K562 (cell line): ENCODE measurements at regions not wholly inside any gene's neighbourhood (a gene's known extent, or its start where the extent isn't known, plus 50 kb on each side); places are given as distances from the start of the nearest gene placed in this dataset.

Experiments used
- ATAC-seq: fragments of 200-7000 bp; cut with Tn5 transposase; 3 replicates; pipeline ENCODE4 v1.9.1; 2020; ENCODE audit warnings: moderate library complexity
- BruUV-seq: library from RNA; stranded (reverse); fragments of 400-500 nt; replicated peaks from 2 replicates; lab custom pipeline; 2021; lab: Mats Ljungman, UMichigan
- CTCF ChIA-PET: fragments of 300-600 bp; formaldehyde crosslinking; extraction: SDS; loops from one replicate; lab custom pipeline; 2021; ENCODE audit warnings: low intra/inter-chr PET ratio; lab: Yijun Ruan, JAX
- POLR2A ChIA-PET: fragments of 300-600, 350-650 bp; sonication (Branson Sonifier 250); formaldehyde crosslinking; extraction: SDS; loops from one replicate; lab custom pipeline; 2021; ENCODE audit warnings: antibody characterized with exemption, inconsistent platforms; lab: Yijun Ruan, JAX
- DNase-seq, 4 experiments: peaks; one replicate each; pipeline versions ENCODE4 v3.0.0 to v3.0.0-alpha.2; 2011 to 2018; ENCODE audit warnings: low spot score in 3 of 4, mixed read lengths in 3 of 4; ENCODE audit errors: extremely low read depth in 1 of 4
- FAIRE-seq: peaks from 2 replicates; lab custom pipeline; 2011; peaks lifted over from hg19 to GRCh38; lab: Jason Lieb, UNC
- H2AFZ ChIP-seq: 2 replicates; pipeline ENCODE4 v1.6.0; 2011; ENCODE audit warnings: low read depth, low read length, control low read depth, inconsistent platforms
- H3K27ac ChIP-seq: fragments of 200-600 bp; 3 replicates; pipeline ENCODE4 v1.8.0; 2011; ENCODE audit warnings: low read depth, mild to moderate bottlenecking, control low read depth, inconsistent platforms, low read length, moderate library complexity, mixed read lengths; ENCODE audit errors: extremely low read depth
- H3K27me3 ChIP-seq, 2 experiments: fragments of 300-600 bp in 1 of 2; 2 replicates in 1 of 2; 3 replicates in 1 of 2; pipeline versions ENCODE4 v1.6.0 to v1.8.0; 2011; ENCODE audit warnings: inconsistent platforms in 2 of 2, low read length in 2 of 2, mild to moderate bottlenecking in 1 of 2, mixed read lengths in 1 of 2, moderate library complexity in 1 of 2; ENCODE audit not compliant: control insufficient read depth in 2 of 2, insufficient read depth in 2 of 2
- H3K36me3 ChIP-seq: fragments of 300-600 bp; 3 replicates; pipeline ENCODE4 v1.8.0; 2011; ENCODE audit warnings: mild to moderate bottlenecking, low read length, inconsistent platforms; ENCODE audit not compliant: control insufficient read depth, insufficient read depth
- H3K4me1 ChIP-seq, 2 experiments: fragments of 200-600 bp in 1 of 2; replicated peaks in 1 of 2; 2 replicates in 1 of 2; 3 replicates in 1 of 2; pipeline versions ENCODE4 v1.5.1 to v1.8.0; 2011; ENCODE audit warnings: inconsistent platforms in 2 of 2, low read length in 2 of 2, mild to moderate bottlenecking in 1 of 2, mixed read lengths in 1 of 2, moderate library complexity in 1 of 2; ENCODE audit not compliant: control insufficient read depth in 2 of 2, insufficient read depth in 2 of 2
- H3K4me2 ChIP-seq: 2 replicates; pipeline ENCODE4 v1.6.1; 2011; ENCODE audit warnings: low read length, control low read depth, inconsistent platforms, mixed read lengths; ENCODE audit not compliant: insufficient read depth
- H3K4me3 ChIP-seq: fragments of 200-600 bp; sonication (generic), shearing (Covaris generic); 2 replicates; pipeline ENCODE4 v1.5.1; 2016; ENCODE audit warnings: control low read depth, inconsistent platforms
- H3K79me2 ChIP-seq: fragments of 200-600 bp; 3 replicates; pipeline ENCODE4 v1.8.0; 2011; ENCODE audit warnings: low read length, inconsistent platforms; ENCODE audit not compliant: control insufficient read depth, insufficient read depth
- H3K9ac ChIP-seq, 2 experiments: 2 replicates each; pipeline versions ENCODE4 v1.6.0 to v1.6.1; 2011; ENCODE audit warnings: low read depth in 2 of 2, low read length in 2 of 2, control low read depth in 1 of 2, inconsistent platforms in 1 of 2, mild to moderate bottlenecking in 1 of 2, mixed read lengths in 1 of 2; ENCODE audit not compliant: insufficient read depth in 1 of 2
- H3K9me1 ChIP-seq: one replicate; pipeline ENCODE4 v1.6.0; 2011; ENCODE audit warnings: inconsistent platforms, mild to moderate bottlenecking, low read length, moderate library complexity; ENCODE audit not compliant: control insufficient read depth, insufficient read depth
- H3K9me3 ChIP-seq: replicated peaks from 2 replicates; pipeline ENCODE4 v1.5.1; 2011; ENCODE audit warnings: low read depth, low read length, inconsistent platforms; ENCODE audit not compliant: control insufficient read depth, insufficient read depth
- H4K20me1 ChIP-seq: replicated peaks from 2 replicates; pipeline ENCODE4 v1.6.1; 2011; ENCODE audit warnings: low read length, inconsistent platforms, mixed read lengths; ENCODE audit not compliant: control insufficient read depth, insufficient read depth
- ADNP ChIP-seq: fragments of 200-800 bp; sonication (Bioruptor generic); IDR thresholded peaks from 2 replicates; pipeline ENCODE4 v1.6.1; 2016; ENCODE audit warnings: missing genetic modification characterization, missing compliant biosample characterization
- ARNT ChIP-seq, 2 experiments: fragments of 450-650 bp; IDR thresholded peaks; 2 replicates each; pipeline ENCODE4 v1.6.1; 2016; ENCODE audit warnings: mild to moderate bottlenecking in 1 of 2
- BCL6 ChIP-seq: fragments of 250-450 bp; sonication (Bioruptor Pico); IDR thresholded peaks from 2 replicates; pipeline ENCODE4 v1.4.0; 2020
- DNMT1 ChIP-seq: fragments of 450-650 bp; IDR thresholded peaks from 2 replicates; pipeline ENCODE4 v1.6.1; 2016; ENCODE audit warnings: antibody characterized with exemption, mild to moderate bottlenecking
- HSF4 ChIP-seq: fragments of 250-450 bp; sonication (Bioruptor Pico); IDR thresholded peaks from 2 replicates; pipeline ENCODE4 v2.1.2; 2022; ENCODE audit warnings: mild to moderate bottlenecking, moderate library complexity, borderline replicate concordance
- MTF1 ChIP-seq: fragments of 250-450 bp; sonication (Bioruptor Pico); IDR thresholded peaks from 2 replicates; pipeline ENCODE4 v1.9.0; 2021; ENCODE audit warnings: moderate library complexity, mild to moderate bottlenecking, inconsistent platforms, borderline replicate concordance
- SIN3B ChIP-seq: fragments of 450-650 bp; IDR thresholded peaks from 2 replicates; pipeline ENCODE4 v1.6.1; 2017; ENCODE audit warnings: low read depth, mild to moderate bottlenecking, moderate library complexity
- TEAD2 ChIP-seq: fragments of 450-650 bp; IDR thresholded peaks from 2 replicates; pipeline ENCODE4 v1.6.1; 2016; ENCODE audit warnings: missing genetic modification characterization, control low read depth, missing compliant biosample characterization
- ZBTB8A ChIP-seq: fragments of 450-650 bp; IDR thresholded peaks from 2 replicates; pipeline ENCODE4 v1.6.1; 2018; ENCODE audit warnings: mild to moderate bottlenecking, moderate library complexity; ENCODE audit not compliant: partially characterized antibody
- in situ Hi-C: fragments of 300-500 bp; cut with MboI; formaldehyde crosslinking; loops from 4 replicates; pipeline ENCODE4 v1.15.0; 2018; ENCODE audit warnings: inconsistent platforms, mixed read lengths
- intact Hi-C: fragments of 100-400 bp; cut with micrococcal nuclease; formaldehyde crosslinking; loops from 2 replicates; pipeline ENCODE4 v1.14.2; 2022
- TF ChIP-seq, protein P1 (sequence below): fragments of 250-450 bp; sonication (Bioruptor Pico); IDR thresholded peaks from 2 replicates; pipeline ENCODE4 v1.4.0; 2020; ENCODE audit warnings: mild to moderate bottlenecking, moderate library complexity
- TF ChIP-seq, protein P2 (sequence below): fragments of 250-450 bp; sonication (Bioruptor Pico); IDR thresholded peaks from 2 replicates; pipeline ENCODE4 v1.8.0; 2022; ENCODE audit warnings: moderate library complexity, mild to moderate bottlenecking, inconsistent platforms

DNA sequence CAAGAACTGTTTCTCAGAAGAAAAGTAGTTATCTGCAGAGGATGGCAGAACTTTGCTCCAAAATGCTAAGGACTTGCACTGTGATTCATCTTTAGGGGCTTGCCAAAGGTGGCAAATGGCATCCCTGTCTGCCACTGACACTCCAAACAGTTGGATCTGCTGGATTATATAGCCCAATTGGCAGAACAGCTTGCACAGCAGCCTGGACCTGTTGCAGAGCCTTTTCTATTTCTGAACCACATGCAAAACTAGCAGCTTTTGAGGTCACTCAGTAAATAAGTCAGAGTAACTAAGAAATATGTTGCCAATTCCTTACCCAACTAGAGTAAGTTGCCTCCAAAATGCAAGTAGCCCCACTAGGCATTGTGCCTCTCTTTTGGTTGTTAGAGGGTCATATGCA is 397.5 kb upstream of the NOVA1 start:
- POLR2A ChIA-PET, result no interaction called here
- FAIRE-seq (no peak), ATAC-seq (no peak), DNase-seq (no peak)
- in situ Hi-C loops (no loop called here), intact Hi-C loops (no loop called here)
- Histone ChIP-seq H3K9me3 (no peaks in the 10 kb centered on the region), H3K79me2 (no peaks in the 10 kb centered on the region), H3K4me3 (no peak overlapping the region), H3K27ac (no peak overlapping the region), H3K9me1 (no peaks in the 10 kb centered on the region), H3K4me1 (no peaks in the 10 kb centered on the region), H3K9ac (no peak overlapping the region), H4K20me1 (no peaks in the 10 kb centered on the region), H3K27me3 (no peaks in the 10 kb centered on the region), H3K4me2 (no peak overlapping the region), H2AFZ (no peak overlapping the region), H3K36me3 (no peaks in the 10 kb centered on the region)
- CTCF ChIA-PET, result no interaction called here
- BruUV-seq, result no TSS peak
- TF ChIP-seq, protein P1, sequence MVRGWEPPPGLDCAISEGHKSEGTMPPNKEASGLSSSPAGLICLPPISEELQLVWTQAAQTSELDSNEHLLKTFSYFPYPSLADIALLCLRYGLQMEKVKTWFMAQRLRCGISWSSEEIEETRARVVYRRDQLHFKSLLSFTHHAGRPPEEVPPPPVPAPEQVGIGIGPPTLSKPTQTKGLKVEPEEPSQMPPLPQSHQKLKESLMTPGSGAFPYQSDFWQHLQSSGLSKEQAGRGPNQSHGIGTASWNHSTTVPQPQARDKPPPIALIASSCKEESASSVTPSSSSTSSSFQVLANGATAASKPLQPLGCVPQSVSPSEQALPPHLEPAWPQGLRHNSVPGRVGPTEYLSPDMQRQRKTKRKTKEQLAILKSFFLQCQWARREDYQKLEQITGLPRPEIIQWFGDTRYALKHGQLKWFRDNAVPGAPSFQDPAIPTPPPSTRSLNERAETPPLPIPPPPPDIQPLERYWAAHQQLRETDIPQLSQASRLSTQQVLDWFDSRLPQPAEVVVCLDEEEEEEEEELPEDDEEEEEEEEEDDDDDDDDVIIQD (CRISPR knock-in tag), result no peak
- TF ChIP-seq TEAD2 (tag), result no peak
- TF ChIP-seq DNMT1, result no peak
- no peak for TF ChIP-seq ADNP
- TF ChIP-seq ARNT (IDR thresholded peaks at IDR 0.05), result no peak
- TF ChIP-seq, protein P2, sequence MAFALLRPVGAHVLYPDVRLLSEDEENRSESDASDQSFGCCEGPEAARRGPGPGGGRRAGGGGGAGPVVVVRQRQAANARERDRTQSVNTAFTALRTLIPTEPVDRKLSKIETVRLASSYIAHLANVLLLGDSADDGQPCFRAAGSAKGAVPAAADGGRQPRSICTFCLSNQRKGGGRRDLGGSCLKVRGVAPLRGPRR (CRISPR knock-in tag), result no peak
- no peak for TF ChIP-seq HSF4 (CRISPR knock-in tag)
- TF ChIP-seq BCL6 (CRISPR knock-in tag), result no peak
- TF ChIP-seq ZBTB8A, result no peak
- TF ChIP-seq SIN3B, result no peak
- TF ChIP-seq MTF1 (CRISPR knock-in tag), result no peak
